ENCODE measurements at regions not wholly inside any gene's neighbourhood (a gene's known extent, or its start where the extent isn't known, plus 50 kb on each side); places are given as distances from the start of the nearest gene placed in this dataset.

DNA sequence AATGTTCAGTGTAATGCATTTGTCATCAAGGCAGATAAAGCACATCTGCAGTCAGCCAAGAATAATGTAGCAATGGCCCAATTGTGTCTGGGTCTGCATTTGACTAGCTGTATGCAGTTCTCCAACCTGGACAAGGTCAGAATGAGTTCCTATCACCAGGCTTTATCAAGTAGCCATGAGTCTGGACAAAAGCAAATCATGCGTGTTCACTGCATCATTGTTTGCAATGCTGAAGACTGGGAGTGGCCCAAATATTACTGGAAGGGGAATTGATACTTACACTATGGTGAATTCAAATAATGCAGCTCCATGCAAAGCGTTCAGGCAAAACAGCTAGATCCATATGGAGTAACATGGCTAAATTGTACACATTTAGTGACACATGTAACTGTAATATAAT lies 250.9 kb downstream of the TOX3 start:
- H3K4me3 ChIP-seq (ENCODE audit: control insufficient read depth, low read depth, low read length): no peak overlapping the region
- DNase-seq (ENCODE audit: low read depth): no peak
- TF ChIP-seq, protein P1, sequence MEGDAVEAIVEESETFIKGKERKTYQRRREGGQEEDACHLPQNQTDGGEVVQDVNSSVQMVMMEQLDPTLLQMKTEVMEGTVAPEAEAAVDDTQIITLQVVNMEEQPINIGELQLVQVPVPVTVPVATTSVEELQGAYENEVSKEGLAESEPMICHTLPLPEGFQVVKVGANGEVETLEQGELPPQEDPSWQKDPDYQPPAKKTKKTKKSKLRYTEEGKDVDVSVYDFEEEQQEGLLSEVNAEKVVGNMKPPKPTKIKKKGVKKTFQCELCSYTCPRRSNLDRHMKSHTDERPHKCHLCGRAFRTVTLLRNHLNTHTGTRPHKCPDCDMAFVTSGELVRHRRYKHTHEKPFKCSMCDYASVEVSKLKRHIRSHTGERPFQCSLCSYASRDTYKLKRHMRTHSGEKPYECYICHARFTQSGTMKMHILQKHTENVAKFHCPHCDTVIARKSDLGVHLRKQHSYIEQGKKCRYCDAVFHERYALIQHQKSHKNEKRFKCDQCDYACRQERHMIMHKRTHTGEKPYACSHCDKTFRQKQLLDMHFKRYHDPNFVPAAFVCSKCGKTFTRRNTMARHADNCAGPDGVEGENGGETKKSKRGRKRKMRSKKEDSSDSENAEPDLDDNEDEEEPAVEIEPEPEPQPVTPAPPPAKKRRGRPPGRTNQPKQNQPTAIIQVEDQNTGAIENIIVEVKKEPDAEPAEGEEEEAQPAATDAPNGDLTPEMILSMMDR (conservative IDR thresholded peaks at IDR 0.05; ENCODE audit: control insufficient read depth, insufficient read depth, low read depth, low read length): no peak

DNA sequence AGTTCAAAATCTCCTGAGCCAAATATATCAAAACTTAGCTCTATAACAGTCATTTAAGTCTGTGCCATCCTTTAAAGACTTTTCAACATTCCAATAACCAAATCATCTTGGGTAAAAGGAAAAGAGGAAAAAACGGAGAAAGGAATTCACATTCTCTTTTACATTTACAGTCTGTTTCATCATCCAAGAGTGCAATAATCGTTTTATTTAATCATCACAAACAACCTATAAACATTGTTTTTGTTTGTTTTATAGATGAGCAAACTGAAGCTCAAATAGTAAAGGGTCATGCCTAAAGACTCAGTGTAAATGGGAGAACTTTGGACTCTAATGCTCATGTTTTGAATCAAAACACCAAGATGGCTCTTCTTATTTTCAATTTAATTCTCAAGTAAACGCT lies 252.3 kb downstream of the TOX3 start:
- no peak overlapping the region for H3K4me3 ChIP-seq (ENCODE audit: control insufficient read depth, low read depth, low read length)
- DNase-seq (ENCODE audit: low read depth): no peak
- TF ChIP-seq, protein P1 (conservative IDR thresholded peaks at IDR 0.05; ENCODE audit: control insufficient read depth, insufficient read depth, low read depth, low read length): no peak

DNA sequence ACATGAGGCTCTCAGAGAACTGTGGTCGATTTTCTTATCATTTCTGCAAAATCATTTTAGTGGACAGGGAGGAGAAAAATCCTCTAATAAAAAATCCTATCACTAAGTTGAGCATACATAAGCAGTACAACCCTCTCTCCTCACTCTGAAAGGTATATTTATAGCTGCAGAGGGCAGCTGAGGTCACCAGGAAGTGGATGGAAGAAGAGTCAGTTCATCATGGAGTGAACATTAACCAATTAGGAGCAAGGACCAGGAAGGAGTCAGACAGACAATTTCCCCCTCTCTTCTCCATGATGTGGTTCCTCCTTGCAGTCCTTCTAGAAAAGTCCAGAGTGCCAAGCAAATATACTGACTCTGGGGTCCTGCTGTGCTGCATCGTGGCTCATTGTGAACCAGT lies 253.7 kb downstream of the TOX3 start:
- no peak for DNase-seq (ENCODE audit: low read depth)
- TF ChIP-seq, protein P1 (conservative IDR thresholded peaks at IDR 0.05; ENCODE audit: control insufficient read depth, insufficient read depth, low read depth, low read length): no peak
- no peak overlapping the region for H3K4me3 ChIP-seq (ENCODE audit: control insufficient read depth, low read depth, low read length)

DNA sequence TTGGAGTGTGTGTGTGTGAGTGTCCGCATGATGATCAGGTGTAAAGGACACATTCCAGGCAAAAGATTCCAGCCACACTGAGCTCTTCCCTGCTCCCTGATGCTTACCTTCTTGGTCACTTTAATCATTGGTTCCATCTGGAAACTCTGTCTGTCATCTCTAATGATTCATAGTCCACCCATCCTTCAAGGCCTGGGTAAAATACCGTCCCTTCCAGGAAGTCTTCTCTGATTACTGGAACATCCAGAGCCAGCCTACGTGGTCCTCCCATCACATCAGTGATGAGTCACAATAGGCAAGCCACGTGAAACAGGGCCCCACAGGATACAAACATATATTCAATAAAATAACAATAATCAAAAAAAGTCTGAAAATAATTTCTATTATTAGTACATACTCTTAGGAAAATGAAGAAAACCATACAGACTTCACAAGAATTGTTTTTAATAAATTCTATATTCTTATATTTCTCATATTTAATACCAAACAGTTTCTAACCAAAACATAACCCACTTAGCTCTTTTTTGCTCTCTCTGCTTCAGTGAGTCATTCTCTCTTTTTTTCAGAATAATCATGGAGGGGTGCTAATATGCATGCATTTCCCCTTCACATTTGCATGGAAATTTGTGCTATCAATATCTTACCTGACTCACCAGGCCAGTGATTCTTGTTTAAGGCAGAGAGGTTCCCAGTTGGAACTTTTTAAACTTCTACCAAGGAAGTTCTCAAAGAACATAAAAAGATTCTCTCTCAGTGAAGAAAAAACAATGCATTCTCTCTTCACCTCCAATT lies 263.2 kb downstream of the TOX3 start:
- no peak for DNase-seq (ENCODE audit: low read depth)
- H3K4me3 ChIP-seq (ENCODE audit: control insufficient read depth, low read depth, low read length): no peak overlapping the region
- TF ChIP-seq, protein P1 (conservative IDR thresholded peaks at IDR 0.05; ENCODE audit: control insufficient read depth, insufficient read depth, low read depth, low read length): no peak

DNA sequence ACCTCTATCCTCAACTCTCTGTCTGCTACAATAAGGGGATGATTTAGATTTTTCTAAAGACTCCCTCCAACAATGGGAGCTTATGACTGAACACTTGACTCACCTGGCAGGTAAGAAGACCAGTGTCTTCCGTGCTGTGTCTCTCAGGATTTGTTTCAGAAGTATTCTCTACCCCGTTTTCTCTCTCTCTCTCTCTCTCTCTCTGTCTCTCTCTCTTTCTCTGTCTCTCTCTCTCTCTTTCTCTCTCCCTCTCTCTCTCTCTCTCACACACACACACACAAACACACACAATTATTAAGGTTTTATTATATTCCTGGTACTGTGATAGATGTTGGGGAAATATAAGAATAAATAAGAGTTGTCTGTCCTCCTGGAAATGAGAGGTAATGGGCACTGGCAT lies 263.9 kb downstream of the TOX3 start:
- DNase-seq (ENCODE audit: low read depth): peak; percentile 7
- TF ChIP-seq, protein P1 (conservative IDR thresholded peaks at IDR 0.05; ENCODE audit: control insufficient read depth, insufficient read depth, low read depth, low read length): no peak
- no peak overlapping the region for H3K4me3 ChIP-seq (ENCODE audit: control insufficient read depth, low read depth, low read length)

DNA sequence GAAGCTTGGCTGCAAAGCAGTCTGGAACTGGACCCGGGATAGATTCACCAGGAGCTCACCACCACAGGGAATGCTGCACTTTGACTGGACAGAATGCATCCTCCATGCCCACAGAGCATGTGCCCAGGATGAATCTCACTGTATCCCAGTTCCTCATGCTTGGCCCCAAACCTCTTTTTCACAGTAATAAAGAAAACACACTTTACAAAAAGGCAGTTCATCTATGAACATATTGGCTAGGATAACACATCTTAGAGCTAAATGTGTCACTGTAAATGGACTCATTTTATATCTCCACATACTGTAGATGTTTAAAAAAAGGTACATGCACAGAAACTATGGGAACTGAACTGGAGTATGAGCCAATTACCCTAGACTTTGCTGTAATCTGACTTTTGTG lies 266.9 kb downstream of the TOX3 start:
- H3K4me3 ChIP-seq (ENCODE audit: control insufficient read depth, low read depth, low read length): no peak overlapping the region
- DNase-seq (ENCODE audit: low read depth): no peak
- TF ChIP-seq, protein P1 (conservative IDR thresholded peaks at IDR 0.05; ENCODE audit: control insufficient read depth, insufficient read depth, low read depth, low read length): no peak
